BE2C (cell line): ENCODE measurements at regions not wholly inside any gene's neighbourhood (a gene's known extent, or its start where the extent isn't known, plus 50 kb on each side); places are given as distances from the start of the nearest gene placed in this dataset.

ENCODE experiments used
- DNase-seq: peaks from one replicate; pipeline ENCODE4 v3.0.0-alpha.2; 2020
- H3K27me3 ChIP-seq: fragments of 250-450 bp; sonication (Bioruptor Pico); 2 replicates; pipeline ENCODE4 v1.5.1; 2020; ENCODE audit warnings: mild to moderate bottlenecking
- H3K36me3 ChIP-seq: fragments of 250-450 bp; sonication (Bioruptor Pico); 2 replicates; pipeline ENCODE4 v1.5.1; 2020; ENCODE audit warnings: mild to moderate bottlenecking
- H3K4me1 ChIP-seq: fragments of 250-450 bp; sonication (Bioruptor Pico); 2 replicates; pipeline ENCODE4 v1.5.1; 2020
- H3K4me3 ChIP-seq: 2 replicates; pipeline ENCODE4 v1.5.1; 2011; ENCODE audit warnings: low read depth, low read length
- H3K9me3 ChIP-seq: fragments of 250-450 bp; sonication (Bioruptor Pico); 2 replicates; pipeline ENCODE4 v1.5.1; 2020
- TF ChIP-seq, protein P1 (sequence below): IDR thresholded peaks from 2 replicates; pipeline ENCODE4 v1.5.1; 2012; ENCODE audit warnings: mild to moderate bottlenecking, low read depth, low read length

- Histone ChIP-seq H3K4me1 (no peaks in the 10 kb centered on the region; the same call in 1 of the 2 replicates), H3K27me3 (no peaks in the 10 kb centered on the region), H3K4me3 (no peak overlapping the region), H3K36me3 (no peaks in the 10 kb centered on the region), H3K9me3 (no peaks in the 10 kb centered on the region)
- peak; percentile 1 for DNase-seq
- TF ChIP-seq, protein P1, sequence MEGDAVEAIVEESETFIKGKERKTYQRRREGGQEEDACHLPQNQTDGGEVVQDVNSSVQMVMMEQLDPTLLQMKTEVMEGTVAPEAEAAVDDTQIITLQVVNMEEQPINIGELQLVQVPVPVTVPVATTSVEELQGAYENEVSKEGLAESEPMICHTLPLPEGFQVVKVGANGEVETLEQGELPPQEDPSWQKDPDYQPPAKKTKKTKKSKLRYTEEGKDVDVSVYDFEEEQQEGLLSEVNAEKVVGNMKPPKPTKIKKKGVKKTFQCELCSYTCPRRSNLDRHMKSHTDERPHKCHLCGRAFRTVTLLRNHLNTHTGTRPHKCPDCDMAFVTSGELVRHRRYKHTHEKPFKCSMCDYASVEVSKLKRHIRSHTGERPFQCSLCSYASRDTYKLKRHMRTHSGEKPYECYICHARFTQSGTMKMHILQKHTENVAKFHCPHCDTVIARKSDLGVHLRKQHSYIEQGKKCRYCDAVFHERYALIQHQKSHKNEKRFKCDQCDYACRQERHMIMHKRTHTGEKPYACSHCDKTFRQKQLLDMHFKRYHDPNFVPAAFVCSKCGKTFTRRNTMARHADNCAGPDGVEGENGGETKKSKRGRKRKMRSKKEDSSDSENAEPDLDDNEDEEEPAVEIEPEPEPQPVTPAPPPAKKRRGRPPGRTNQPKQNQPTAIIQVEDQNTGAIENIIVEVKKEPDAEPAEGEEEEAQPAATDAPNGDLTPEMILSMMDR = no peak
Observed at GRCh38 chr21:45338311-45339017, 50.8 kb upstream of the POFUT2 start.

GRCh38 chr21:45339421-45340402 is 52.0 kb upstream of the POFUT2 start:
- TF ChIP-seq, protein P1 = no peak
- H3K9me3 ChIP-seq = no peaks in the 10 kb centered on the region
- H3K27me3 ChIP-seq = no peaks in the 10 kb centered on the region
- H3K36me3 ChIP-seq = no peaks in the 10 kb centered on the region
- no peak overlapping the region for H3K4me3 ChIP-seq
- H3K4me1 ChIP-seq = no peaks in the 10 kb centered on the region; the same call in 1 of the 2 replicates
- no peak for DNase-seq

DNA sequence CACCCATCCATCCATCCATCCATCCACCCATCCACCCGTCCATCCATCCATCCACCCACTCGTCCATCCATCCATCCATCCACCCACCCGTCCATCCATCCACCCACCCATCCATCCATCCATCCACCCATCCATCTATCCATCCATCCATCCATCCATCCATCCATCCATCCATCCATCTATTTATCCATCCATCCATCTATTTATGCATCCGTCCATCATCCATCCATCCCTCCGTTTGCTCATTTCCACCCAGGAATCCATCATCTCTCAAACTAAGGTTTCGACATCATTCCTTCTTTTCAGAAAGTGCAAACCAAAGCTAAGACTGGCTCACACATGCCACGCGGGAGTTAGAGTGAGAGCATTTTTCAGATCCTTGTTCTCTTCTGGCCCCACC is 52.8 kb upstream of the POFUT2 start:
- Histone ChIP-seq H3K4me1 (no peaks in the 10 kb centered on the region; the same call in 1 of the 2 replicates), H3K9me3 (no peaks in the 10 kb centered on the region), H3K36me3 (no peaks in the 10 kb centered on the region), H3K27me3 (no peaks in the 10 kb centered on the region), H3K4me3 (no peak overlapping the region)
- DNase-seq = no peak
- TF ChIP-seq, protein P1 = no peak

- Histone ChIP-seq H3K9me3 (no peaks in the 10 kb centered on the region), H3K27me3 (no peaks in the 10 kb centered on the region), H3K4me1 (no peaks in the 10 kb centered on the region; the same call in 1 of the 2 replicates), H3K36me3 (no peaks in the 10 kb centered on the region), H3K4me3 (no peak overlapping the region)
- DNase-seq = no peak
- TF ChIP-seq, protein P1 = no peak
Observed at GRCh38 chr21:45341261-45341660, 53.6 kb upstream of the POFUT2 start.

DNA sequence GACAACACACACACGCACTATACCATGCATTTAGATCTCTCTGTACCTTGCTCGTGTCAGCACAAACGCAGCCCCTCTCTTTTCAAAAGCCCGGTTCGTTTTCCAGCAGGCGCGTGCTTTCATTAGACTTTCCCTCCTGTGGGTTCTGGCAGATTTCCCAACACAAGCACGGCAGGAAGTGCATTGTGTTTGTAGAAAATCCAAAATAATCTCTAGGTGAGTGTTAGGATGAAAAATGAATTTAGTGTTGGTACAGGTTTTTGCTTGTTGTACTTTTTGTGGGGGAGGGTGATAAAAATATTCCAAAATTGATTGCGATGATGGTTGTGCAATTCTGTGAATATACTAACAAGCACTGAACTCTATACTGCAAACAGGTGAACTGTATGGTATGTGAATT is 54.1 kb upstream of the POFUT2 start:
- H3K9me3 ChIP-seq = no peaks in the 10 kb centered on the region
- no peak overlapping the region for H3K4me3 ChIP-seq
- H3K36me3 ChIP-seq = no peaks in the 10 kb centered on the region
- no peak for DNase-seq
- H3K4me1 ChIP-seq = no peaks in the 10 kb centered on the region; the same call in 1 of the 2 replicates
- TF ChIP-seq, protein P1 = no peak
- no peaks in the 10 kb centered on the region; the same call in 1 of the 2 replicates for H3K27me3 ChIP-seq
